HG02852 (cell line): ENCODE measurements at regions not wholly inside any gene's neighbourhood (a gene's known extent, or its start where the extent isn't known, plus 50 kb on each side); places are given as distances from the start of the nearest gene placed in this dataset.

Experiments used
- ATAC-seq: cut with Tn5 transposase; IDR thresholded peaks from one replicate; pipeline ENCODE4 v1.9.1; 2021; ENCODE audit warnings: mild to moderate bottlenecking, moderate library complexity; ENCODE audit not compliant: unreplicated experiment

GRCh38 chrX:69085151-69085550, 80.1 kb downstream of the PJA1 start:
- ATAC-seq: no peak

DNA sequence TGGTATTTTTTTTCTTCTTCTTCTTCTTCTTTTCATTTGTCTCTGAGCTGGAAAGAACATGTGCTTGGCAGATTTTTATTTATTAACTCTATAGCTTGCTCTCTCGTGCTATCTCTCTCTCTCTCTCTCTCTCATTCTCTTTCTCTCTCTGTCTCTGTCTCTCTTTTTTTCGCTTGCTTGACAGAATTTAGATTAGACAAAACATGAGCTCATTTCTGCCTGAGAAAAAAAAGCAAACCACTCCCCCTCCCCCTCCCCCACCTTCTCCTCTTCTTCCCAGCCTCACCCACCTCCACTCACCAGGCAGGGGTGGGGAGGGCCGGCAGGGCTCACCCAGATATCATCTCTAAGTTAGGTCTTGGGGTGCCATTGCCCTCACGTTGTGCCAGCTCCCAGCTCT, 81.5 kb downstream of the PJA1 start:
- ATAC-seq: no peak

GRCh38 chrX:69083361-69083760, 81.9 kb downstream of the PJA1 start:
- ATAC-seq: no peak

GRCh38 chrX:69082753-69083150, 82.5 kb downstream of the PJA1 start:
- ATAC-seq: no peak

GRCh38 chrX:69082055-69082752, 83.0 kb downstream of the PJA1 start:
- ATAC-seq: no peak

DNA sequence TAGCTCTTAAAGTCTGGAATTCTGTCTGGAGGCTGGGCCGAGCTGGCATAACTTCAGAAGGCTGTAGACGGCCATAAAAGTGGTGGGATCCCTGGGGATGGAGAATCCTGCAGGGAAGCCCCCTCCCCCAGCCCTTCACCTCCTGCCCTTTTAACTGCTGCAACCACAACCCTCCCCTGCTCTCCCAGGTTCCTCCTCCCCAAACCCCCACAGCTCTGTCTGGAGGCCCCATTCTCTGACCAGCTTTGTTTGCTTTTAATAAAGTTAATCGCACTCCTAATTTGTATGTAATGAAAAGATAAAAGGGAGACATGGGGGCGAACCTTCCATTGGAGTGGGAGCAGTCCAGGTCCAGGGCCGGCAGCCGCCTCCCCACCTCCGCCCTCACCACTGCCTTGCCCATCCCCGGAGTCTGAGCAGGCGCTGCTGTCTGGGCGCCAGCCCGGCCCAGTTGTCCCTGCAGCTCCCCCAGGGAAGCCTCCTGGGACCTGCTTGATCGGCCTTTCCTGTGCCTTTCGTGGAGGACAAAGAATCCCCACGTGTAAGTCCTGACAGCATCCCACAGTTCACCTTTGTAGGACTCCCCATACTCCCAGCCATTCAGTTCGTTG, 84.3 kb downstream of the PJA1 start:
- ATAC-seq: no peak

GRCh38 chrX:69079268-69079667, 86.0 kb downstream of the PJA1 start:
- ATAC-seq: no peak

GRCh38 chrX:69077895-69078455, 87.3 kb downstream of the PJA1 start:
- ATAC-seq: no peak

- no peak for ATAC-seq
These were observed 89.2 kb downstream of the PJA1 start for GRCh38 chrX:69076088-69076487.

GRCh38 chrX:69074726-69075125, 90.5 kb downstream of the PJA1 start:
- ATAC-seq: no peak

DNA sequence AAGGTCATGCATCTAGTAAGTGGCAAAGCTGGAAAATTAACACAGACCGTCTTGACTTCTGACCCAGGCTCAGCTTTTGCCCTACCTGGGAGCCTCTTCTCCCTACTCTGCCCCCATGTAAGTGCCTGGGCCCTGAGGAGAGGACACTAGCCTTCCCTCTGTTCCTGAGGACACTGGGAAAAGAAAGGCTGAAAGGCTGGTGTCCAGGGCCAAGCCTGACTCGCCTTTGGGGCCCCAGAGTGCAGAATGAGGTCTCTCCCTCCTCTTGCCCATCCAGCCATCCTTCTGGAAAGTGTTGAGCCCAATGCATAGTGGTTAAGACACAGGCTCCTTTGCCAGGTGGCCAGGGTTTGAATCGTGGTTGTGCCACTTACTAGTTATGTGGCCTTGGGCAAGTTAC, 91.5 kb downstream of the PJA1 start:
- ATAC-seq: no peak

GRCh38 chrX:69073241-69073640, 92.0 kb downstream of the PJA1 start:
- ATAC-seq: no peak

- ATAC-seq: no peak
These were observed 92.7 kb downstream of the PJA1 start for GRCh38 chrX:69072486-69073006.

- ATAC-seq: no peak
These were observed 94.2 kb downstream of the PJA1 start for GRCh38 chrX:69070949-69071650.

GRCh38 chrX:69069876-69070275, 95.4 kb downstream of the PJA1 start:
- ATAC-seq: no peak

GRCh38 chrX:69069086-69069445, 96.2 kb downstream of the PJA1 start:
- no peak for ATAC-seq

DNA sequence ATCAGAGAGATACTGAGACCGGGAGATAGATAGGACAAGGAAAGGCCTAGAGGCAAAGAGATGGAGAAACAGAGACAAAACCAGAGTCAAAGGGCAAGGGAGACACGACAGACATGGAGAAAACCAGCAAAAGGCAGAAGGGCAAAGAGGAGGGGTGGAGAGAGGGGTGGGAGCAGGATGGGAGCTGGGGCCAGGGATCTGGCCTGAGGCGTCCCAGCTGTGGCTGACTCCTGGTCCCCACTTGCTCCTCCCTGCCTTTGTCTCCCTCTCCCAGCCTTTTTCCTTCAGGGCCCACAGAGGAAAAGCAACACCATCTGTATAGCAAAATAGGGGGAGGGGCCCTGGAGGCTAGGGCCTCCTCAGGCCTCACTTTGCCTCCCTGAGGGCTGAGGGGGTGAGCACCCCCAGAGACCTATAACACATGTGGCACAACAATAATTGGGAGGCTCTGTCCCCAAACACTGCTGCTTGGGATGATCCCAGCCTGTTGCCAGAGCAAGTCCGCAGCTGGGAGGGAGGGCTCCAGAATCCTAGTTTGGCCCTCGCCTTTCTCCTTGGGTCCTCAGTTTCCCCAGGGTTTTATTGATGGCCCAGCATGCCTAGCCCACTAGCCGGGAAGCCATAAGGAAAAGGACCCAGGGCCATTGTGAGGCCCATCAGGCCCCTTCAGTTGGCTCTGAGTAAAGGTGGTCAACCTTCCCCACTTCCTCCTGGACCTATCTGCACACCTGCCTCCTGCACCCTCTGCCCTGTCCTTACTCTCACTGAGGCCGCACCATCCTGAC, 96.8 kb downstream of the PJA1 start:
- ATAC-seq: no peak

GRCh38 chrX:69067841-69068240, 97.4 kb downstream of the PJA1 start:
- no peak for ATAC-seq

DNA sequence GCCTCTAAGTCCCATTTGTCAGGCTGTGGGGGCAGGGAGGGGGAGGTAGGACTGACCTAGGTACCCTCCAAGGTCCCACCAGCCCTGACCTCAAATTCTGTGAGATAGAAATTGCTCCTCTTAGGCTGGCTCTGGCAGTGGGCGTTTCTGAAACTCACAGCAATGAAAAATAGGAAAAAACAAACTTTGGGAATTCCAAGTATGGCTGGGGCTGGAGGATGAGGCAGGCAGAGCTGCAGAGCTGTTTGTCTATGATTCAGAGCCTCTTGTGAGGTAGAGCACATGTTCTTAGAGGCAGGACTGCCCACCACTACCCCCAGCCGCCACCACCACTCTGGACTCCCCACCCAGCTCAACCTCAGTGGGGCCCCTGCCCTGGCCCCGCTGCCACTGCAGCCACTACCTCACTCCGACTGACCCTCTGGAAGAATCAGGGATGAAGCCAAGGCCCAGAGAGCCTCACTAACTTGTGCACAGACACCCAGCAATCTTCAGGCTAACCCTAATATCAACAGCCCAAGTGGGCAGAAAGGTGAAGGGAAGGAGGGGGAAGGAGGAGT, 98.2 kb downstream of the PJA1 start:
- ATAC-seq: no peak

DNA sequence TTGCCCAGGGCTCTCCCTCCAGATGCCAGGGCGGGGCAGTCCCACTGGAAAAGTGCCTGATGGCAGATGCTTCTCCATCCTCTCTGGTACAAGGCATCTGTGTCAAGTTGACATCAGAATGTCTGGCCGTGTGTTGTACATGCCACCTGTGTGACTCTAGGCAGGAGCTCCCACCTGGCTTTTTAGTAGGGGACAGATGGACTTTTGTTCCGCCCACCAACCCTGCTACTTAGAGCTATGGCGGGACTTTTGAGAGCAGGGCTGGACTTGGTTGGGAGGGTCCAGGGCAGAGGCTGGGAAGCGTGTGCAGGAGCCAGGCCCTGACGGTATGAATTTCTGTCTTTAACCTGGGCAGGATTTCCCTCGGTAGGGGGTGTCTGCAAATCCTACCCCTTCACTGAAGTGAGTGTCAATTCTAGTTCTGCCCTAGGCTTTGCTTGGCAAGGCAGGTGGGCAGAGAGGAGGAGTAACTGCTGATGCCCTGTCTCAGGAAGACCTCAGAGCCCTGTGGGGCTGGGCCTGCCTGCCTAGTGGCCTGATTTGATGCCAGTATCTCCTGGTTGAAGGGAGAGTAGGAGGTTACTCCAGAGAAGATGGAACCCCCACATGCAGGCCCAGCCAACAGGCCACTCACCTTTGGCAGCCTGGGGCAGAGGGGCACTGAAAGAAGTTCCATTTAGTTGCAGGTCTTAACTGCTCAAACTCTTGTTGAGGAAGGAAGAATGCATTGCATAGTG, 99.1 kb downstream of the PJA1 start:
- no peak for ATAC-seq
